ENCODE measurements at regions not wholly inside any gene's neighbourhood (a gene's known extent, or its start where the extent isn't known, plus 50 kb on each side); places are given as distances from the start of the nearest gene placed in this dataset.

GRCh38 chr16:55052741-55053415, 122.2 kb downstream of the IRX5 start:
- Histone ChIP-seq H3K27ac (ENCODE audit: low read length) (no peak overlapping the region), H3K9ac (ENCODE audit: low read length) (no peak overlapping the region), H3K4me3 (ENCODE audit: low read length) (no peak overlapping the region), H2AFZ (ENCODE audit: low read length) (no peak overlapping the region), H3K27me3 (ENCODE audit: low read length) (no peaks in the 10 kb centered on the region), H3K36me3 (ENCODE audit: insufficient read depth, low read length) (no peaks in the 10 kb centered on the region), H3K9me3 (ENCODE audit: low read length) (no peaks in the 10 kb centered on the region), H3K9me2 (replicated peaks; ENCODE audit: insufficient read depth, low read length) (no peaks in the 10 kb centered on the region), H3K79me2 (ENCODE audit: low read length) (no peaks in the 10 kb centered on the region), H3K4me2 (ENCODE audit: low read depth, low read length, poor library complexity, severe bottlenecking) (no peak overlapping the region), H4K20me1 (ENCODE audit: insufficient read depth, low read depth, low read length) (no peaks in the 10 kb centered on the region), H3K4me1 (ENCODE audit: low read length) (no peaks in the 10 kb centered on the region)
- no peak for DNase-seq

- H3K9me3 ChIP-seq (ENCODE audit: low read length), result no peaks in the 10 kb centered on the region
- no peaks in the 10 kb centered on the region for H3K79me2 ChIP-seq (ENCODE audit: low read length)
- DNase-seq, result no peak
- H3K4me1 ChIP-seq (ENCODE audit: low read length), result no peaks in the 10 kb centered on the region
- no peak overlapping the region for H3K27ac ChIP-seq (ENCODE audit: low read length)
- no peak overlapping the region for H3K4me2 ChIP-seq (ENCODE audit: low read depth, low read length, poor library complexity, severe bottlenecking)
- H3K9ac ChIP-seq (ENCODE audit: low read length), result no peak overlapping the region
- no peak overlapping the region for H3K4me3 ChIP-seq (ENCODE audit: low read length)
- H4K20me1 ChIP-seq (ENCODE audit: insufficient read depth, low read depth, low read length), result no peaks in the 10 kb centered on the region
- H3K27me3 ChIP-seq (ENCODE audit: low read length), result no peaks in the 10 kb centered on the region
- no peak overlapping the region for H2AFZ ChIP-seq (ENCODE audit: low read length)
- no peaks in the 10 kb centered on the region for H3K9me2 ChIP-seq (replicated peaks; ENCODE audit: insufficient read depth, low read length)
- H3K36me3 ChIP-seq (ENCODE audit: insufficient read depth, low read length), result no peaks in the 10 kb centered on the region
Measured at GRCh38 chr16:55055262-55055661, 124.6 kb downstream of the IRX5 start.

- H3K27me3 ChIP-seq (ENCODE audit: low read length), result no peaks in the 10 kb centered on the region
- H3K27ac ChIP-seq (ENCODE audit: low read length), result no peak overlapping the region
- H3K79me2 ChIP-seq (ENCODE audit: low read length), result no peaks in the 10 kb centered on the region
- no peaks in the 10 kb centered on the region for H3K9me2 ChIP-seq (replicated peaks; ENCODE audit: insufficient read depth, low read length)
- no peaks in the 10 kb centered on the region for H3K9me3 ChIP-seq (ENCODE audit: low read length)
- no peak overlapping the region for H3K4me2 ChIP-seq (ENCODE audit: low read depth, low read length, poor library complexity, severe bottlenecking)
- H3K4me1 ChIP-seq (ENCODE audit: low read length), result no peaks in the 10 kb centered on the region
- no peak overlapping the region for H2AFZ ChIP-seq (ENCODE audit: low read length)
- no peak for DNase-seq
- no peak overlapping the region for H3K4me3 ChIP-seq (ENCODE audit: low read length)
- no peak overlapping the region for H3K9ac ChIP-seq (ENCODE audit: low read length)
- no peaks in the 10 kb centered on the region for H3K36me3 ChIP-seq (ENCODE audit: insufficient read depth, low read length)
- H4K20me1 ChIP-seq (ENCODE audit: insufficient read depth, low read depth, low read length), result no peaks in the 10 kb centered on the region
Measured at GRCh38 chr16:55056585-55057401, 126.1 kb downstream of the IRX5 start.

GRCh38 chr16:55057866-55058265, 127.2 kb downstream of the IRX5 start:
- Histone ChIP-seq H3K27me3 (ENCODE audit: low read length) (no peaks in the 10 kb centered on the region), H4K20me1 (ENCODE audit: insufficient read depth, low read depth, low read length) (no peaks in the 10 kb centered on the region), H3K36me3 (ENCODE audit: insufficient read depth, low read length) (no peaks in the 10 kb centered on the region), H3K9ac (ENCODE audit: low read length) (no peak overlapping the region), H3K4me3 (ENCODE audit: low read length) (no peak overlapping the region), H2AFZ (ENCODE audit: low read length) (no peak overlapping the region), H3K4me1 (ENCODE audit: low read length) (no peaks in the 10 kb centered on the region), H3K9me3 (ENCODE audit: low read length) (no peaks in the 10 kb centered on the region), H3K4me2 (ENCODE audit: low read depth, low read length, poor library complexity, severe bottlenecking) (no peak overlapping the region), H3K27ac (ENCODE audit: low read length) (no peak overlapping the region), H3K79me2 (ENCODE audit: low read length) (no peaks in the 10 kb centered on the region), H3K9me2 (replicated peaks; ENCODE audit: insufficient read depth, low read length) (no peaks in the 10 kb centered on the region)
- DNase-seq, result no peak

- no peaks in the 10 kb centered on the region for H3K27me3 ChIP-seq (ENCODE audit: low read length)
- H3K9ac ChIP-seq (ENCODE audit: low read length), result no peak overlapping the region
- no peak for DNase-seq
- H3K36me3 ChIP-seq (ENCODE audit: insufficient read depth, low read length), result no peaks in the 10 kb centered on the region
- no peak overlapping the region for H3K4me2 ChIP-seq (ENCODE audit: low read depth, low read length, poor library complexity, severe bottlenecking)
- H3K9me2 ChIP-seq (replicated peaks; ENCODE audit: insufficient read depth, low read length), result no peaks in the 10 kb centered on the region
- H3K27ac ChIP-seq (ENCODE audit: low read length), result no peak overlapping the region
- H3K4me3 ChIP-seq (ENCODE audit: low read length), result no peak overlapping the region
- H2AFZ ChIP-seq (ENCODE audit: low read length), result no peak overlapping the region
- H4K20me1 ChIP-seq (ENCODE audit: insufficient read depth, low read depth, low read length), result no peaks in the 10 kb centered on the region
- no peaks in the 10 kb centered on the region for H3K4me1 ChIP-seq (ENCODE audit: low read length)
- no peaks in the 10 kb centered on the region for H3K9me3 ChIP-seq (ENCODE audit: low read length)
- no peaks in the 10 kb centered on the region for H3K79me2 ChIP-seq (ENCODE audit: low read length)
Measured at GRCh38 chr16:55058576-55058975, 127.9 kb downstream of the IRX5 start.

GRCh38 chr16:55059146-55059545, 128.5 kb downstream of the IRX5 start:
- no peak for DNase-seq
- Histone ChIP-seq H3K36me3 (ENCODE audit: insufficient read depth, low read length) (no peaks in the 10 kb centered on the region), H3K27me3 (ENCODE audit: low read length) (no peaks in the 10 kb centered on the region), H3K4me3 (ENCODE audit: low read length) (no peak overlapping the region), H3K4me1 (ENCODE audit: low read length) (no peaks in the 10 kb centered on the region), H2AFZ (ENCODE audit: low read length) (no peak overlapping the region), H3K9me2 (replicated peaks; ENCODE audit: insufficient read depth, low read length) (no peaks in the 10 kb centered on the region), H3K27ac (ENCODE audit: low read length) (no peak overlapping the region), H3K4me2 (ENCODE audit: low read depth, low read length, poor library complexity, severe bottlenecking) (no peak overlapping the region), H3K79me2 (ENCODE audit: low read length) (no peaks in the 10 kb centered on the region), H3K9ac (ENCODE audit: low read length) (no peak overlapping the region), H3K9me3 (ENCODE audit: low read length) (no peaks in the 10 kb centered on the region), H4K20me1 (ENCODE audit: insufficient read depth, low read depth, low read length) (no peaks in the 10 kb centered on the region)

GRCh38 chr16:55061126-55061525, 130.5 kb downstream of the IRX5 start:
- Histone ChIP-seq H3K4me1 (ENCODE audit: low read length) (no peaks in the 10 kb centered on the region), H3K4me3 (ENCODE audit: low read length) (no peak overlapping the region), H3K36me3 (ENCODE audit: insufficient read depth, low read length) (no peaks in the 10 kb centered on the region), H3K9me3 (ENCODE audit: low read length) (no peaks in the 10 kb centered on the region), H3K27me3 (ENCODE audit: low read length) (no peaks in the 10 kb centered on the region), H3K4me2 (ENCODE audit: low read depth, low read length, poor library complexity, severe bottlenecking) (no peak overlapping the region), H4K20me1 (ENCODE audit: insufficient read depth, low read depth, low read length) (no peaks in the 10 kb centered on the region), H3K27ac (ENCODE audit: low read length) (no peak overlapping the region), H3K9me2 (replicated peaks; ENCODE audit: insufficient read depth, low read length) (no peaks in the 10 kb centered on the region), H3K9ac (ENCODE audit: low read length) (no peak overlapping the region), H3K79me2 (ENCODE audit: low read length) (no peaks in the 10 kb centered on the region), H2AFZ (ENCODE audit: low read length) (no peak overlapping the region)
- no peak for DNase-seq

GRCh38 chr16:55062442-55062841, 131.8 kb downstream of the IRX5 start:
- no peak overlapping the region for H2AFZ ChIP-seq (ENCODE audit: low read length)
- H3K9me3 ChIP-seq (ENCODE audit: low read length), result no peaks in the 10 kb centered on the region
- H3K4me2 ChIP-seq (ENCODE audit: low read depth, low read length, poor library complexity, severe bottlenecking), result no peak overlapping the region
- no peaks in the 10 kb centered on the region for H3K79me2 ChIP-seq (ENCODE audit: low read length)
- H3K9ac ChIP-seq (ENCODE audit: low read length), result no peak overlapping the region
- H4K20me1 ChIP-seq (ENCODE audit: insufficient read depth, low read depth, low read length), result no peaks in the 10 kb centered on the region
- DNase-seq, result no peak
- no peak overlapping the region for H3K27ac ChIP-seq (ENCODE audit: low read length)
- H3K27me3 ChIP-seq (ENCODE audit: low read length), result no peaks in the 10 kb centered on the region
- H3K4me1 ChIP-seq (ENCODE audit: low read length), result no peaks in the 10 kb centered on the region
- H3K36me3 ChIP-seq (ENCODE audit: insufficient read depth, low read length), result no peaks in the 10 kb centered on the region
- no peaks in the 10 kb centered on the region for H3K9me2 ChIP-seq (replicated peaks; ENCODE audit: insufficient read depth, low read length)
- no peak overlapping the region for H3K4me3 ChIP-seq (ENCODE audit: low read length)

All from Karpas-422 (cell line).